ENCODE measurements at regions not wholly inside any gene's neighbourhood (a gene's known extent, or its start where the extent isn't known, plus 50 kb on each side); places are given as distances from the start of the nearest gene placed in this dataset.

GRCh38 chr7:125681508-125681907 lies 751.9 kb upstream of the POT1 start:
- no peaks in the 10 kb centered on the region for H3K9me3 ChIP-seq
- no peaks in the 10 kb centered on the region for H3K4me1 ChIP-seq
- TF ChIP-seq CTCF (IDR thresholded peaks at IDR 0.05) = no peak
- H3K4me3 ChIP-seq = no peak overlapping the region
- DNase-seq (ENCODE audit: low spot score in 2 of 2) = no peak
- intact Hi-C loops (cut with DNase I) = no loop called here
- no peaks in the 10 kb centered on the region for H3K27me3 ChIP-seq
- H3K27ac ChIP-seq = no peak overlapping the region
- H3K36me3 ChIP-seq = no peaks in the 10 kb centered on the region

- no peak for TF ChIP-seq CTCF (IDR thresholded peaks at IDR 0.05)
- no peak for DNase-seq (ENCODE audit: low spot score in 2 of 2)
- Histone ChIP-seq H3K4me3 (no peak overlapping the region), H3K9me3 (no peaks in the 10 kb centered on the region), H3K27ac (no peak overlapping the region), H3K27me3 (no peaks in the 10 kb centered on the region), H3K4me1 (no peaks in the 10 kb centered on the region), H3K36me3 (no peaks in the 10 kb centered on the region)
- intact Hi-C loops (cut with DNase I) = no loop called here
Observed at GRCh38 chr7:125678771-125679170, 749.1 kb upstream of the POT1 start.

GRCh38 chr7:125675640-125676039 lies 746.0 kb upstream of the POT1 start:
- Histone ChIP-seq H3K27ac (no peak overlapping the region), H3K4me1 (no peaks in the 10 kb centered on the region), H3K36me3 (no peaks in the 10 kb centered on the region), H3K4me3 (no peak overlapping the region), H3K9me3 (no peaks in the 10 kb centered on the region), H3K27me3 (no peaks in the 10 kb centered on the region)
- TF ChIP-seq CTCF (IDR thresholded peaks at IDR 0.05) = no peak
- DNase-seq (ENCODE audit: low spot score in 2 of 2) = no peak
- intact Hi-C loops (cut with DNase I) = no loop called here

GRCh38 chr7:125675169-125675568 lies 745.5 kb upstream of the POT1 start:
- no peak for DNase-seq (ENCODE audit: low spot score in 2 of 2)
- H3K4me3 ChIP-seq = no peak overlapping the region
- no peaks in the 10 kb centered on the region for H3K9me3 ChIP-seq
- no peak for TF ChIP-seq CTCF (IDR thresholded peaks at IDR 0.05)
- no peaks in the 10 kb centered on the region for H3K4me1 ChIP-seq
- H3K27ac ChIP-seq = no peak overlapping the region
- no peaks in the 10 kb centered on the region for H3K36me3 ChIP-seq
- intact Hi-C loops (cut with DNase I) = no loop called here
- H3K27me3 ChIP-seq = no peaks in the 10 kb centered on the region

- Histone ChIP-seq H3K4me1 (no peaks in the 10 kb centered on the region), H3K27me3 (no peaks in the 10 kb centered on the region), H3K36me3 (no peaks in the 10 kb centered on the region), H3K9me3 (no peaks in the 10 kb centered on the region), H3K27ac (no peak overlapping the region), H3K4me3 (no peak overlapping the region)
- peak in 2 of 3 experiments; percentile 16 to 20 for TF ChIP-seq CTCF (IDR thresholded peaks at IDR 0.05)
- DNase-seq (ENCODE audit: low spot score in 2 of 2) = no peak
- intact Hi-C loops (cut with DNase I) = no loop called here
Observed at GRCh38 chr7:125670926-125671572, 741.4 kb upstream of the POT1 start.
